AG09319 (cell line): ENCODE measurements at regions not wholly inside any gene's neighbourhood (a gene's known extent, or its start where the extent isn't known, plus 50 kb on each side); places are given as distances from the start of the nearest gene placed in this dataset.

Source experiments
- DNase-seq: peaks from one replicate; pipeline ENCODE4 v3.0.0-alpha.2; 2010; ENCODE audit warnings: low read depth; ENCODE audit errors: extremely low read depth
- CTCF ChIP-seq: IDR thresholded peaks from 2 replicates; pipeline ENCODE4 v1.5.1; 2011; ENCODE audit warnings: low read depth, mild to moderate bottlenecking, inconsistent platforms, low read length, moderate library complexity

DNA sequence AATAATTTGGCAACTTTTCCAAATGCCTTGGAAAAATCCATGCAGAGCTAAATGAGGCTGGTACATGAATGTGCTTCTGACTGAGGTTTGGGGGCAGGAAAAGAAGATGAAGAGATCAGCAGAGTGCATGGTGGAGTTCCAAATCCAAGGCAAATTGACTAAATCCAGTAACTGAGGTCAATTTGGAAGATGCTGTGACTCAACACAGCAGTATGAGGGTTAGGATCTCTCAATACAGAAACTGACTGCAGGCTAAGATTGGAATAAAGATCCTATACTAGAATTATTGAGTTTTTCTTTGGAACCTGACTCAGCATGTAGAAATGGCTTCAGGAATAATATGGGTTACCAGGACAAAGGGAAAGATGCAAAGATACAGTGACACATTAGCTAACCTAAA is 99.3 kb upstream of the FAT3 start:
- no peak for TF ChIP-seq CTCF
- no peak for DNase-seq

DNA sequence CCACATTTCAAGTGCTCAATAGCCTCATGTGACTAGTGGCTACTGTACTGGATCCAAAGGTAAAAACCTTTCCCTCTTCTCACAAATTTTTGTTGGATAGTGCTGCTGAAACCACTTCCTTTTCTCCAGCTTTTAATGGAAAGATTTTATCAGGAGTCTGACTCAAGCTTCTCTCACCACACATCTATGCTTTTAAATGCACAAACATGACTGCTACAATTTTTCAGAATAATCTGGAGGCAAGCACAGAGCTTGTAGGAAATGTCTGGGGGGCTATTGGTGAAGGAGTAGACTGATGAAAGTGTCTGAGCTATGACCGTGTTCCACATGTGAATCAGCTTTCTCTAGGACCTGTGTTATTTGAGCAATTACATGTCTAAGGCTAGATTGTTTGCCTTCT is 101.1 kb upstream of the FAT3 start:
- no peak for DNase-seq
- no peak for TF ChIP-seq CTCF

GRCh38 chr11:92122561-92122960 is 102.1 kb upstream of the FAT3 start:
- DNase-seq = no peak
- TF ChIP-seq CTCF = no peak

DNA sequence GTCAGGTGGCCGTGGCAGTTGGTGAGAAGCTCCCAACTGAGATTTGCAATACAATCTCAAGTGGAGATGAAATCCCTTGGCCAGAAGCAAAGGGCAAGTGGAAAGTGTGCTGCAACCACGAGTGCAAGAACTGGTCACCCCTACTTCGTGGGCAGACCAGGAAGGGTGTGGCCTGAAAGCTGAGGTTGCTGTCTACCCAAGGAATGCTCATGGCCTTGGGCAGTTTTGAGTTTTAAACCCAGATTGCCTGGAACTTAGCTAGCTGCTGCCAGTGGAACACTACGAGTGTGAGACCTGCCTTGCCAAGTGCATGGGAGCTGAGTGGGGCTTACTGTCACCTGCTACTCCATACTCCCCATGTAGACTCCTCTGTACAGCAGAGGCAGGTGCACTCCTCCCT is 113.3 kb upstream of the FAT3 start:
- TF ChIP-seq CTCF = no peak
- no peak for DNase-seq

- no peak for DNase-seq
- no peak for TF ChIP-seq CTCF
Measured at GRCh38 chr11:92109466-92109865, 115.2 kb upstream of the FAT3 start.

GRCh38 chr11:92107331-92107730 is 117.3 kb upstream of the FAT3 start:
- TF ChIP-seq CTCF = no peak
- no peak for DNase-seq

DNA sequence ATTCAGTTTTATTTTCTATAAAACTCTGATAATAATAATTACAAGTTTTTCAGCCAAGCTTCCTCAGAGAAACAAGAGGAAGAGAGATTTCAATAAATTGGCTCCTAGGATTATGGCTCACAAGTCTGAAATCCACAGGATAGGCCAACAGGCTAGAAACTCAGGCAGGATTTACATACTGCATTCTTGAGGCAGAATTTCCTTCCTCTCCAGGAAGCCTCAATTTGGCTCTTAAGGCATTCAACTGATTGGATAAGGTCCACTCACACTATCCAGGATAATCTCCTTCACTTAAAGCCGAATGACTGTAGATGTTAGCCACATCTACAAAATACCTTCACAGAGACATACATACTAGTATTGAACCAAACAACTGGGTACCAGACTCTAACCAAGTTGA is 120.3 kb upstream of the FAT3 start:
- no peak for DNase-seq
- no peak for TF ChIP-seq CTCF
